ENCODE measurements at regions not wholly inside any gene's neighbourhood (a gene's known extent, or its start where the extent isn't known, plus 50 kb on each side); places are given as distances from the start of the nearest gene placed in this dataset.

DNA sequence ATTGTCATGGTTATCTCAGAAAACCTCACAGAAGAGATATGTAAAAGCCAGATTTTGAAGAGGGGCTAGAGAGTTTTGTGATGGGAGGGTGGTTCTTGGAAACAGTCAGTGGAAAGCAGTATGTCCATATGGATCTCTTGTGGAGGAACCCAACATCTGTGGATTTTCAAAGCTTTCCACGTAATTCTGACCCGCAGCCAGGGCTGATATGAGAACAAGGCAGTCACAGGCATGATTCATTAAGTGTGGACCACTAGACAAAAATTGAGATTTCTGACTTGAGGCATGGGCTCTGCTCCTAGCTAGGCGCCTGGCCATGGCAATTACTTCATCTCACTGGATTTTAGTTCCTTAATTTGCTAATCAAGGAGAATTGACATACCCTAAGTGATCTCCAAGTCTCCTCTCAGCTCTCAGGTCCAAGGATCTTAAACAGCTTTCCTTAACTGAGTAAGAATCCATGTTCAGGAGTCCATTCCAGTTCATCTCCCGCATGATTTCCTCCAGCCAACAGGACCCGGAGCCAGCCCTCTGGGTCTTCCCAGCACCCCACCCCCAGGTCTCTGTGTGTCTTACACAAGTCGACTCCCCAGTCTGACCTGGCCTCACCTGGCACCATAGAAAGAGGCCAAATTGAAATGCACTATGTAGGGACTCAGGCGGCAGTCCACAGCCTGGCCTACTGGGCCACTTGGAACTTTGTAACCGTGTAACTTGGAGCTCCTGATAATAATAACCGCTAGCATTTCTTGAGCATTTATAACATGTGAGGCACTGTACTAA is 176.3 kb upstream of the PARP11 start:
- DNase-seq (ENCODE audit: low spot score): no peak

DNA sequence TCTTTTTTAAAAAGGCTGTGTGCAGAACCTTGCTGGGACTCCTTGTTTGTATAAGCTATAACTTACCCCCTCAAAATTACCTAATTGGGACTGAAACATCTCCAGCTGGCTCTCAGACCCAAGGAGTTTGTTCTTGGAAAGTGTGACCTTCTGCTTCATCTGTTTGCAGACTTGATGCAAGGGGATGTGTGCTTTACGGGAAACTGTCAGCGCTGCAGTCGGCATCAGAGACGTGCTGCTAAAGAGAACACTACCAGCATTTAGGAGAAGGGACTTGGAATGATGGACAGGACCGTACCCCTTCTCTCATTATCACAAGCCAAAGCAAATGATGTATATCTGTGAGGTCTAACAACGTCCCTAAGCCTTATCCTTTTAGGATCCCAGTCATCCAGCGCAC is 174.2 kb upstream of the PARP11 start:
- DNase-seq (ENCODE audit: low spot score): no peak

DNA sequence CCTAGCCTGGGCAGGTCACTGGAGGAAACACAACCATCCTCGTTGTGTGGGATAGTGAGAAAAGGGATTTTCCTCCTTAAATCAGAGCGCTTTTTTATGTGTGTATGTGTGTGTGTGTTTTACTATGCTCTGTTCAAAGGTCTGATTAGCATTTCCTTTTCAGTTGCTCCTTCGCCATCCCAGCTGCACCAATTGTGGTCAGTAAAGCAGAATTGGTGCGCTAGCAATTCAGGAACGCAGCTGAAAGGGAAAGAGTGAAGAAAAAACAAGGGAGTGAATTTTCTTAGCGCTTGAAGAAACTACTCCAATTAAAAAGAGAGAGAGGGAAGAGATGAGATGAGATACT is 173.3 kb upstream of the PARP11 start:
- DNase-seq (ENCODE audit: low spot score): no peak

DNA sequence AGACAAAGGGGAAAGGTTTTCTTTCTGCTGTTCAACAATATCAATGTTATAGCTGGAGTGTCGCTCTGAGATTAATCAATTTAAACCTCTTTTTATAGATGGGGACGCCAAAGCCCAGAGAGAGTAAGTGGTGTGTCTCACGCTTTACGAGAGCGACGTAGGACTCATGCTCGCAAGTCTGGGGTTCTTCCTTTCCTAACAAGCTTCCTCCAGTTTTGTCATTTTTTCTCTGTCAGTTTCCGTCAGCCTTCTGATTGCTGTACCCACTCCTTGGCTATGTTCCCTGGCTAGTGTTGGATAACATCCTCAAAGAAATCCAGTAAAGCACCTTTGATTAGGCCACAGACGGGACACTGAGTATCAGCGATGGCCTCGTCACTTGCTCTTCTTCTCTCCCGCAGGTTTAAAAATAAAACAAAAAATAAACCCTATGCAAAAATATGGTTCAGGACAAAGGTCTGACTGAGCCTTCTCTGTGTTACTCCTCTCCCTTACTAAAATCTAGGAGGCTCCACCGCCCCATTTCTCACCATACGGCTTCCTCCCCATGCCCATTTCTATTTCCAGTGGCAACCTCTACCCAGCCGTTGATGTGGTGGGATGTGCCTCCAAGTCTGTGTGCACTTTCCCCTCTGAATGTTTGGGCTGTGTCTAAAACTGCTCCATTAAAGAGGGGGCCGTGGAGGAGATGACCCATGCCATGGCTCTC is 172.7 kb upstream of the PARP11 start:
- DNase-seq (ENCODE audit: low spot score): no peak

DNA sequence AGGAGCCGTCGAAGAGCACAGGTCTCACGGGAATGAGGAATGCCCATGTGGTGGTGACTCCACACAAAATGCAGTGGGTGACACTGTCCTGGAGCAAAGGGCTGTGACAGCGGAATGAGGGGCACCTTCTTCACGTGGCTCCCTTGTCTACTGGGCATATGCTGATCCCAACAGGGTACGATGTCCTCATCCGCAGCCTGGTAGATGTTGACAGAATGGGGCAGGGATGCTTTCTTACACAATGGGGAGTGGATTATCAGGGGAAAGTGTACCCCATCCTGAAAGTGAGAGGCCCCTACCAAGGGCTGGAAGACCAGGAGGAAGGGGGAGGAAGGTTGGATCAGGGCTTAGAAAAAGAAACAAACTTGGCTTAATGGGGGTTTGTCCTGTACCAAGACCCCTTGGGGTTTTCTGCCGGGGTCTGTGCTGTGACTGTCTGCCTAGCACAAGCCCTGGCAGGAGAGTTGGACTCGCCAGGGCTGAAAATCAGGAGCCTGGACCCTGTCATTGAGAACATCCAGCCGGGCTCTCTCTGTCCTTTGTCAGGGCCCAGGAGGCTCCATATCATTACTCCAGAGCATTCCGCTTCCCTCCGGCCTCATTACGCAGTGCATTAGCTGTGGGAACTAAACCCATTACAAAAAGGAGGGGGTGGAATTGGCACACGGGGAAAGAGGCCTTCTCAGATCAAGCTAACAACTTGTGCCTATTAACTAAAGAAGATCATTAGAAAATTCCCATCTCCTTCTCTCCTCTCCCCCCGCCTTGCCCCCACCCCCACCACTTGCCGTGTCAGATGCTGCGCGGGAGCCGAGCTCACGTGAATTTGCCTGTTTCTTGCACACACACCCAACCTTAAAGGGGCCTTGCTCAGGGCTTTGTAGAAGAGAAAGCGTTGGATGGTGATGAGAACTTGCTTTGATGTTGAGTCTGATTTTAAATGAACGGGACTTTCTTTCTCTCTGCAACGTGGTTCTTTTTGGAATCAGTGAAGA is 171.8 kb upstream of the PARP11 start:
- no peak for DNase-seq (ENCODE audit: low spot score)

DNA sequence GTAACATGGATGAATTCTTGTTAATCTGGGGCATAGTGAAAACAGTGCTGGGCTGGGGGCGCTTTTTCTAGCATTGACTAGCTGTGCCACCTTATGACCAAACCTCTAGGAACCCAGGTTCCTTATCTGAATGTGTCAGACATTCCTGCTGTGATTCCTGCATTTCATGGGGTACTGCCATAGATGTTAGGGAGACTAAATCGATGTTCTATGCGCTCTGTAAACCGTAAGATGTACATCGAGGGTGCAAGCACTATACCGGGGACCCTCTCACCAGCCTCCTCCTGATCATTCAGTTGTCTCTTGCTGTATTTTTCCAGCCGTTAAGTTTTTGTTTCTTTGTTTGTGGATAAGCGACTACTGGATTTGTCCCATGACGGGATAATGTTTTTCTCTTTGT is 170.9 kb upstream of the PARP11 start:
- DNase-seq (ENCODE audit: low spot score): no peak

DNA sequence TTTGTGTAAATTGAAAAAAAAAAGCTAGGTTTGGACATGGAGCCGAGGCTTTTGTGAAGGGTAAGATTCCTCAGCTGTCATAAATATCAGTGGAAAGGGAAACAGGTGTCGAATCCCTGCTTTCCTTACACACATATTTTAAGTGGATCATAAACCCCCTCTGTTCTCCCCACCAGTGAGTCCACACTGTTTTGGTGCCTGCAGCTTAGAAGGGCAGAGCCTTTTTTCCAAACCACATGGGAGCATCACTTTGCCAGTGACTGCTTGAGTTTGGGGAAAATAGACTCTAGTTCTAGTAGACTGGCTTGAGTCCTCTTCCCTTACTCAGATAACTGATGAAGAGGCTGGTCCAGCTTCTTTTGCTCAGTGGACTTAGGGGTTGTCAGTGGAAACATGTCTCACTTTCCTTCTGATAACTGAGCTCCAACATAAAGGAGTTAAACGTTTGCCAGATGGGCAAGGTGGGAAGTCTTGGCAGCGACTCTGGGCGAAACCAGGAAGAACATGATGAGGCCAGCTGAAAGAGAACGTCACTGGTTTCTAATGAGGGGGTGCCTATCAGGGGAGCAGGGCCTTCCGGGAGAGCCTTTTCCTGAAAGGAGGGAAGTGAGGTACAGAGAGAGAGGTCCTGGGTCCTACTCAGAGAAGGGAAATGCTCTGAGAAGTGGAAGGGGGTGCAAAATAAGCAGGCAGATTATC is 168.1 kb upstream of the PARP11 start:
- no peak for DNase-seq (ENCODE audit: low spot score)

DNA sequence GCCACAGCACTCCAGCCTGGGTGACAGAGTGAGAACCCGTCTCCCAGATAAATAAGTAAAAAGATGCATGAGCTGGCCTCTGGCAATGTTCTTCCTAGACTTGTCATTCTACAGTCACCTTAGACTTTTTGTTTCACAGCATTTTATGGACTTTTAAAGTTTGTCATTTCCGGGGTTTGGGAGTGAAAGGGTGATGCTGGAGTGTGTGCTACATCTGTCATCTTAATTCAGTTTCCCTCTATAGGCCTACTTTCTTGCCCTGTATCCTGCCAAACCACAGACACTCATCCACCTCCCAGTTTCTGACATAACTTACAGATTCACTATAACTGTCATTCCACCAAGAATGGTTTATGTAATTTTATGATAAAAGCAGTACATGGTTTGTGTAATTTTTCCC is 166.7 kb upstream of the PARP11 start:
- DNase-seq (ENCODE audit: low spot score): no peak

DNA sequence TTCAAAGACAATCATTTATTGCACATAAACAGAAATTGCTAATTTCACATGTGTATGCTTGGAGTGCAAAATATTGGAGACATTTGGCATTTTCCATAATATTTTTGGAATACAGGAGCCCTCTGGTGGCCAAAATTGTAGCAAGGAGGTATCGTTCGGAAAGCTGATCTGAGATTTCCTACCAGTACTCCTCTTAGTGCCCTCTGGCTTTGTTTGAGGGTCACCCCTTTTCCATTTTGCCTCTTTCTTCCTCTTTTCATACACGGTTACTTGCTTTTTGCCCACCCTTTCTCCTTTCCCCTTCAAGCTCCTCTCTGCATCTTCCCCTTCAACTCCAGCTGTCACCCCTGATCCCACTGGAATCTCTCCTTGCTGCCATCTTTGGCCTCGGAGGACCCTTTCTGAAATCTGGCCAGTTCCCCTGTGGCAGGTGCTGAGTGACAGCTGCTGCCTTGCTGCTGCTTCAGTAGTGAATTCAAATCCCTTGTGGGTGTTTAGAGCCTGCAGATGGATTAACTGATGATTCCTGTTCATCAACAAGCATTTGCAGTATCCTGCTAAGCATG is 164.6 kb upstream of the PARP11 start:
- DNase-seq (ENCODE audit: low spot score): peak; percentile 53

DNA sequence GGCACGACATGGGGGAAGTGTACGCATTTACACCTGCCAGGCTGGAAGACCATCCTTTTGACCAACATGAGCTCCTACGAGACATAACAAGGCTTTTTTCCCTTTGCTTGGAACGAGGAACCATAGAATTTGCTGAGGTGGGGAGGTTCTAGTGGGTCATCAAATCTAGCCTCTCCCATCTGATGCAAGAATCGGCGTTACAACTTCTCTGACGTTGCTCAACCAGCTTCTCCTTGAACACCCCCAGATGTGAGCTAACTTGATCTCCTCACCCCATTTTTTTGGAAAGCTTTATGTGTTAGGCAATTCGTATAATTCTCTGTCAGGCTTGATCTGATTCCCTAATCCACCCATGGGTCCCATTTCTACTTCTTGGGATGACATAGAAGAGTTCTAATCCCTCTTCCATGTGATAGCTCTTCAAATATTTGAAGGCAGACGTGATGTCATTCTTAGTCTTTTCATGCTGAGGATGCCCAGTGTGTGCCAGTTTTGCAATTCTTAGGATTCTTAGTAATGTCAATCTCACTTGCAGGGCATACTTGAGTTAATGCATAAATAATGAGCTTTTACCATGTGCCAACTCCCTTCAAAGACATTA is 163.6 kb upstream of the PARP11 start:
- DNase-seq (ENCODE audit: low spot score): no peak

DNA sequence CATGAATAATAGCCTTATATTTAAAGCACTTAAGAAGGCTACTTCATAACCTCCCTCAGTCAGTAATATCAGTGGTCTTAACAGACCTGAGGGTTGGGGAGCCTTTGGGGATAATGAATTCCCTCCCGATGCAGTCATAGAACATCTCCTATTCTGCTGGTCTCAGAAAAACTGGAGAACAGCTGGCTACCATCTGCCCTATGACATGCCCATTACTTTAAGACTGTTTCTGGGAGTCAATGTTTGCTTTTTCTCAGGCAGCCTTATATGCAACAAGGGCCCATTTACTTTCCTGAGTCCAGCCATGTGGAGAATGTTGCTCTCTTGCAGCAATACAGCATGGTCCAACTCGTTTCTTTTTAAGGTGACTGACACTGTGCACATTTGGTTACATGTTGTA is 161.7 kb upstream of the PARP11 start:
- peak; percentile 11 for DNase-seq (ENCODE audit: low spot score)

DNA sequence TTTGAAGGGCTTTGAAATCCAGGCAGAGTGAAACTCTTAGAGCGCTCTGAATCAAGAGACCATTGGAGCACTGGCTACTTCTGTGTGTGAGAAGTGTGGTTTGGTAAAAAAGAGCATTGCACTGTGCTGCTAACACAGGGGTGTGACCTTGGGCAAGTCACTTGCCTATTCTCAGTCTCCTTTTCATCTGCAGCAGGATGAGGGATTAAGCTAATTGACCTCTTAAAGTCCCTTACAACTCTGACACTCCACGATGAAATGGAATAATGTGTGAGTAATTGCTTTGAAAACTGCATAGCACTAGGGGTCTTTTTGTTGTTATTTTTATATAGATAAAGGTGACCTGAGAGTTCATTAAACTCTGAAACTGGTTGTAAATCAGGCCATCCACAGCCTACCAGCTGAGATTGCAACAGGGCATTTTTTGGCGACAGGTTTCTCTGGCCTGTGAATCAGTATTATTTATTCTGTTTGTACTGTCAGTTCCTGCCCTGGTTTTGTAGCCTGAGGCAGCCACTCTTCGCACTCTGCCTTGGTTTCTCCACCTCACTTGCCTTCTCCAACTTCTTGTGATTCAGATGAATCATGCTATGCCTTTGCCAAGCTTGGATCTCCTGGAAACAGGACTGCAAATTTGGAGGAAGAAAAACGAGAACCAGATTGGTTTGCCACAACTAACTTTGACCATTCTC is 159.9 kb upstream of the PARP11 start:
- peak; percentile 43 for DNase-seq (ENCODE audit: low spot score)

DNA sequence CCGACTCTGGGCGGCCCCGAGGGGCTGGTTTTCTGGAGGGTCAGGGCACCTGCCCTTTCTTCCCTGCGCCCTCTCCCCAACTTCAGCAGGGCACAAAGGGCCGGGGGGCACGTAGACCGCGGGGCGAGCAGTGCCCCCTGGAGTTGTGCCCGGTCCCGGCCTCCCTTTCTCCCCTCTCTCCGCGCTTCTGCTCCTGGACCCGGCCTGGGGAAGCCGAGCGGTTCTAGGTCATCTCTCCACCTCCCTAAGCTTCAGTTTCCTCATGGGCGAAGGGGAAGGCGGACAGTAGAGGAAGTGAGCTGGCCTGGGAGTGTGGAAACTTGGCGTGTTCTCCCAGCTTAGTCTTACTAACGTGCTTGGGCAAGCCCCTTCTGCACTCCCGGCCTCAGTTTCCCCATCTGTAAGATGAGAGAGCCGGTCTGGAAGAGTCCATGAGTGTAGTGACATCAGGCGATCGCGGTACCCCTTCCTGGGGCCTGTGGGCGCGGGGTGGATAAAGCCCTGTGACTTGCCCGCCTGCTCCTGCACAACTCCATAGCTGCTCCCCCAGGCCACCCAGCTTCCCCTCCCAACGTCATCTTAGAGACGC is 158.6 kb upstream of the PARP11 start:
- DNase-seq (ENCODE audit: low spot score): peak; percentile 12

DNA sequence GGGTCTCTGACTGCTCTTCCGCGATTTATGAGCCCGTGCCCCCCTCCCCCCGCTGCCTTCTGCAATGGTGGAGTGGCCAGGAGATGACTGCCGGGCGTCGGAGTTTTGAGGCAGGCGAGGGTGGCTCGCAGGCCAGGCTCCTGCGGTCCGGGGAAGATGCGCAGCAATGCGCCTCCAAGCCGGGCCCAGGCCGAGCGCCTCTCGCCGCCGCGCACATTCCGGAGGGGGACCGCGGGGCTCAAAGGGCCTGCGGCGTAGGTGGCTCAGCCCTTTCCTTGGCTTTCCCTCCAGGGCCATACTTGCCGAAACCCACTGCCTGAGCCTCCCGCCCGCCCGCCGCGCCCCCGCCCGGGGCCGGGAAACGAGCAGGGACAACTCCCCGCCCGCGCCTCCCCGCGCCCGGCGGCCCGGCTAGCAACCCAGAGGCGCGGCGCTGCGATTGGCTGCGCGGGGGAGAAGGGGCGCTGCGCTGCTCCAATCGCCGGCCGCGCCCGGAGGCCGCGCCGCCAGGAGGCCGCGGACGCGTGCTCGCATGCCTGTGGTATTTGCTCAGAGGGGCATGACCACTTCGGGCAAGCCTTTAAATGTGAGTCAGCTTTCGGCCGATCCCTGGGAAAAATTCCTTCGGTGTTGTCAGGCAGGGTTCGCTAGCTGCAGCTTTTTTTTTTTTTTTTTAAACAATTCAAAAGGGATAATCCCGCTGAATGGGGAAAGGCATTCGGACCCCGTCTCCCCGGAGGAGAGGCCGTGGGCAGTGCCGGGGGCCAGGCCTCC is 157.9 kb upstream of the PARP11 start:
- DNase-seq (ENCODE audit: low spot score): peak; percentile 99

DNA sequence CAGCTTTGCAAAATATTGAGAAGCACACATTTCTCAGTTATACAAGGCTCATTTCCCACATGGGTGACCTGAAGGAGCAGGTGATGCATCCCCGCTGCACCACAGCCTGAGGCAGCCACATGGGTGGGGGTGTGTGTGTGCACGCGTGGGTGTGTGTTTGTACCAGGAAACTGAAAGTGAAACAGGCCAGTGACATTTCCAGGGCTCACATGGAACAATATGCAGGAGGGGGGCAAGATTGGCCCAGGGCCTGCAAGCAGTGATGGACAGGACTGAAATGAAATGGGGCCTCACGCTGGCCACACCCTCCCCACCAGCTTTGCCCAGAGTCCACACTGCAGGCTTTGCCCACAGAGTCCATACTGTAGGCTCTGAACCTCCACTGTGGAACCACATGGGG is 154.2 kb upstream of the PARP11 start:
- DNase-seq (ENCODE audit: low spot score): no peak

DNA sequence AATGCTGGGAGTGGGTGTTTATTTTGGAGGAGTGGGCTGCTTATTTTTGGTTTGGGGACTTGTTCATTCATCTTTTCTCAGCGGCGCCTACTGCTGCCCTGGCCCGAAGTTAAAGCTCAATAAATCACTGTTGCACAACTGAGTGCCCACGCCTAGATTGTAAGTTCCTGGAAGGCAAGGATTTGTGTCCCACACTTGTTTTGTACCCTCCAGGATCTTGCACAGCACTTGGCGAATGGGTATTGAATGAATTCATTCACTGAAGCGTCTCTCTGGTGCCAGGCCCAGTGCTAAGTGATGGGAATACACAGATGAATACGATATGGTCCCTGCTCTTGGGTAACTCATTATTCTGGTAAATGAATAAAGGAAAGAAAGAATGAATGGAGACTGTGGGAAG is 153.3 kb upstream of the PARP11 start:
- no peak for DNase-seq (ENCODE audit: low spot score)

DNA sequence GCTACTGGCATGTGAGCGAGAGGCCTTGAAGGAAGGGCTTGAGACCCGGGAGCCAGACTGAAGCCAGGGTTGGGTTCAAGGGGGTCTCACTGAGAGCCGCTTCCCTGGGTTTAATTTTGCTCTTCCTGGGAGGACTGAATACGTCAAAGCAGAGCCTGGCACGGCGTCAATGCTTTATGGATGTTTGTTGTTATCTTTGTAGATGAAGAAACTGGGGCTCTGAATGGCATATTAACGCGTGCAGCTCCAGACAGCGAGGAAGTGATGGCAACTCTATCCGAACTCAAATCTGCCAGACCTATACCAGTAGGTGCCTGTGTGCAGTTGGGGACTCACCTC is 152.8 kb upstream of the PARP11 start:
- no peak for DNase-seq (ENCODE audit: low spot score)

DNA sequence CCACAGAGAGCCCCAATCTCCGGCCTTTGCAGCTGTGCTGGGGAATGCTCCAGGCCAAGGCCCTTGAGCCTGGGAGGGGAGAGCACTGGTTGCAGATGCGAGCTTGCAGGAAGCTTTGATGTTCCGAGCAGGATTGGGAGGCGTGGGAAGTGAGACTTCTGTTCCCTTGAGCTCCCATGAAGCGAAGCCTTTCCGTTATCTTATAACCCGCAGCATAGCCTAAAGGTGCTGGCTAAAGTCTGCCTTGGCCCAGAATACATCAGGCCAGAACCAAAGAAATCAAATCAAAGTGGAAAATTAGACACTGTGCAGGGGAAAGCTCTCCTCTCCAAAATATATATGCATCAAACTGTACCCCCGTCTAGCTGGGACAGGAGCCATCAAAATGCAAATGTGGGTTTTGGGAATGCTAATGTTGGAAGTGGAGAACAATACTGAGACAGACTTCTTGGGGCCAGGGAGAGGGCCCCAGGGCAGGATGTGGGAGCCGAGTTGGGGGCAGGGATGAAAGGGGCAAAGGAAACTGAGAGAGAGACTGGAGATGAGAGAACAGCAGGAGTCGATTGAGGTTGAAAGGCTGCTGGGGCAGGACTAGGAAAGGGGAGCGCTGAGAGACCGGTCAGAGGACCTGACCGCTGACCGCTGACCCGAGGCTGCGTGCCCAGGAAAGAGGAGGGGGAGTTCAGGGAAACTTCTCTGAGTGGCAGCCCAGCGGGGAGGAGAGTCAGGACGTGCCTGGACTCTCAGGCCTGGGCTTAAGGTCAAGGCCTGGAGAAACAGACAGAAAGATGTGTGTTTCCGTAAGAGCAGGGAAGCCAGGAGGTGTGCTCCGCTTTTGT is 152.2 kb upstream of the PARP11 start:
- no peak for DNase-seq (ENCODE audit: low spot score)

DNA sequence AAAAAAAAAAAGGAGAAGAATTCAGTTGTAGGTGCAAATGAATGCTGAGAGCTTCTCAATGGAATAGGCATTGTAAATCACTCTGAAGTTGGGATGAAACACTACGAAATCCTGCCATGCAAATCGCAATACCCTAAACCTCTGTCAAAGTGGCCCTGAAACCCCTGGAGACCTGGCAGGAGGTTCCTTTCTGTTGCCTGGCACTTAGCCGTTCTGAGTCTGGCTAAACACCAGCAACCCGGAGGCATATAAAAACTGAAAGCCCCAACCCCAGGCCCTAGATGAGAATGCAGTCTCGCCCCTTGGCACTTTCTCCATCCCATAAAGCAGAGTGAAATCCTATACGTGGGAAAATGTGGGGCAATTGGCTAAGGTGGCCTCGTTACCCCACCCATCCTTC is 151.5 kb upstream of the PARP11 start:
- no peak for DNase-seq (ENCODE audit: low spot score)
